GM06990 (cell line): ENCODE measurements at regions not wholly inside any gene's neighbourhood (a gene's known extent, or its start where the extent isn't known, plus 50 kb on each side); places are given as distances from the start of the nearest gene placed in this dataset.

ENCODE experiments used
- DNase-seq: peaks from one replicate; pipeline ENCODE4 v3.0.0-alpha.2; 2011; ENCODE audit not compliant: insufficient read length; ENCODE audit errors: extremely low read depth
- H3K27me3 ChIP-seq: replicated peaks from 2 replicates; pipeline ENCODE4 v1.6.0; 2011; ENCODE audit warnings: low read length; ENCODE audit not compliant: control insufficient read depth, insufficient read depth
- H3K36me3 ChIP-seq: 2 replicates; pipeline ENCODE4 v1.5.1; 2011; ENCODE audit warnings: low read length; ENCODE audit not compliant: control insufficient read depth, insufficient read depth
- H3K4me3 ChIP-seq: replicated peaks from 2 replicates; pipeline ENCODE4 v1.5.1; 2011; ENCODE audit warnings: low read depth, mild to moderate bottlenecking, control low read depth, low read length
- CTCF ChIP-seq: IDR thresholded peaks from 2 replicates; pipeline ENCODE4 v1.5.1; 2011; ENCODE audit warnings: low read length, control low read depth, mild to moderate bottlenecking, inconsistent platforms; ENCODE audit not compliant: insufficient read depth, poor library complexity, severe bottlenecking

- no peaks in the 10 kb centered on the region for H3K36me3 ChIP-seq
- H3K4me3 ChIP-seq: no peak overlapping the region
- no peak for TF ChIP-seq CTCF
- H3K27me3 ChIP-seq: no peaks in the 10 kb centered on the region
- no peak for DNase-seq
Observed at GRCh38 chr18:2086439-2086838, 484.9 kb downstream of the METTL4 start.

GRCh38 chr18:2087877-2088673 lies 483.2 kb downstream of the METTL4 start:
- Histone ChIP-seq H3K27me3 (no peaks in the 10 kb centered on the region), H3K4me3 (no peak overlapping the region), H3K36me3 (no peaks in the 10 kb centered on the region)
- DNase-seq: no peak
- TF ChIP-seq CTCF: no peak

GRCh38 chr18:2089396-2089795 lies 481.9 kb downstream of the METTL4 start:
- no peak for TF ChIP-seq CTCF
- Histone ChIP-seq H3K27me3 (no peaks in the 10 kb centered on the region), H3K4me3 (no peak overlapping the region), H3K36me3 (no peaks in the 10 kb centered on the region)
- DNase-seq: no peak

GRCh38 chr18:2091937-2092336 lies 479.4 kb downstream of the METTL4 start:
- TF ChIP-seq CTCF: no peak
- DNase-seq: no peak
- H3K4me3 ChIP-seq: no peak overlapping the region
- H3K36me3 ChIP-seq: no peaks in the 10 kb centered on the region
- H3K27me3 ChIP-seq: no peaks in the 10 kb centered on the region

- Histone ChIP-seq H3K27me3 (no peaks in the 10 kb centered on the region), H3K36me3 (no peaks in the 10 kb centered on the region), H3K4me3 (no peak overlapping the region)
- no peak for DNase-seq
- TF ChIP-seq CTCF: no peak
Observed at GRCh38 chr18:2096551-2096950, 474.8 kb downstream of the METTL4 start.

GRCh38 chr18:2100694-2101213 lies 470.6 kb downstream of the METTL4 start:
- H3K27me3 ChIP-seq: no peaks in the 10 kb centered on the region
- no peak for TF ChIP-seq CTCF
- H3K36me3 ChIP-seq: no peaks in the 10 kb centered on the region
- H3K4me3 ChIP-seq: no peak overlapping the region
- no peak for DNase-seq
